Tibial nerve (tissue), 4 donors: ENCODE measurements at regions not wholly inside any gene's neighbourhood (a gene's known extent, or its start where the extent isn't known, plus 50 kb on each side); places are given as distances from the start of the nearest gene placed in this dataset.

Experiments used
- CTCF ChIP-seq, 5 experiments: fragments of 200-600 bp in 3 of 5; fragments of 450-650 bp in 2 of 5; sonication (generic) in 3 of 5; IDR thresholded peaks; one replicate each; pipeline ENCODE4 v1.5.1; 2016 to 2019; ENCODE audit warnings: antibody characterized with exemption in 5 of 5, mild to moderate bottlenecking in 3 of 5, moderate library complexity in 2 of 5
- EP300 ChIP-seq, 2 donors: sonication (generic); formaldehyde crosslinking; IDR thresholded peaks; one replicate each; pipeline ENCODE4 v1.6.1; 2017; ENCODE audit warnings: antibody characterized with exemption in 2 of 2, mild to moderate bottlenecking in 1 of 2
- POLR2A ChIP-seq, 2 donors: fragments of 450-650 bp; IDR thresholded peaks; one replicate each; pipeline ENCODE4 v1.6.1; 2017; ENCODE audit warnings: antibody characterized with exemption in 2 of 2, mild to moderate bottlenecking in 2 of 2, moderate library complexity in 2 of 2

GRCh38 chr5:156232251-156232869 lies 94.6 kb upstream of the SGCD start:
- no peak for TF ChIP-seq CTCF (IDR thresholded peaks at IDR 0.05)
- no peak for TF ChIP-seq EP300 (IDR thresholded peaks at IDR 0.05)
- no peak for TF ChIP-seq POLR2A (IDR thresholded peaks at IDR 0.05)
